NT2/D1 (cell line): ENCODE measurements at regions not wholly inside any gene's neighbourhood (a gene's known extent, or its start where the extent isn't known, plus 50 kb on each side); places are given as distances from the start of the nearest gene placed in this dataset.

Experiments used
- SUZ12 ChIP-seq: IDR thresholded peaks from 2 replicates; pipeline ENCODE4 v1.6.1; 2011; ENCODE audit not compliant: insufficient read length, insufficient read depth; ENCODE audit errors: extremely low read depth
- YY1 ChIP-seq: IDR thresholded peaks from 2 replicates; pipeline ENCODE4 v1.6.1; 2011; ENCODE audit not compliant: insufficient read length, insufficient read depth
- ZNF274 ChIP-seq: IDR thresholded peaks from 2 replicates; pipeline ENCODE4 v1.6.1; 2011; ENCODE audit warnings: mild to moderate bottlenecking, low read depth, low read length

DNA sequence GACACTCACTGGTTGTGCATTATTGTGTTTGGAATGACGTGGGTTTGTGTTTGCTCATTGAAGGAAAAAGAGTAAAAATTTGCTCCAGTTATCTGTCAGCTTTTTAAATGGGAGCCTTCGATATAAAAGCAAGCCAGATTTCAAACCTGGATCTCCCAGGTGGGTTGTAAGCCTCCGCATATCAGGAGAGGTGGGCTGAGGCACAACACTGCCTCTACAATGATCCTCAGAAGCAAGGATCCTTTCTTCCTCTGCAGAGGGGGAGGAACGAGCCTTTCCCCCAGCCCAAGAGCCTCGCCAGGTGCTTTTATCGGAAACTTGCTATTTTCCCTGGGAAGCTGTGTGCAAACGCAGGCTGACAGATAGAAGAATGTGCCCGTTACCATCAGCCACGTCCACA lies 331.0 kb upstream of the MGMT start:
- no peak for TF ChIP-seq YY1
- TF ChIP-seq SUZ12 = no peak
- no peak for TF ChIP-seq ZNF274
